ENCODE measurements at regions not wholly inside any gene's neighbourhood (a gene's known extent, or its start where the extent isn't known, plus 50 kb on each side); places are given as distances from the start of the nearest gene placed in this dataset.
A peak's percentile ranks its signal among the peaks of the same experiment; 100 is the strongest.

GRCh38 chr9:87152256-87152655 is 204.9 kb upstream of the GAS1 start:
- DNase-seq (ENCODE audit: low read depth in 2 of 2), result no peak

GRCh38 chr9:87156247-87156646 is 208.9 kb upstream of the GAS1 start:
- no peak for DNase-seq (ENCODE audit: low read depth in 2 of 2)

- no peak for DNase-seq (ENCODE audit: low read depth in 2 of 2)
These were observed 210.2 kb upstream of the GAS1 start for GRCh38 chr9:87157366-87158031.

- DNase-seq (ENCODE audit: low read depth in 2 of 2), result no peak
These were observed 211.5 kb upstream of the GAS1 start for GRCh38 chr9:87158765-87159164.

GRCh38 chr9:87160148-87161102 is 213.1 kb upstream of the GAS1 start:
- no peak for DNase-seq (ENCODE audit: low read depth in 2 of 2)

- no peak for DNase-seq (ENCODE audit: low read depth in 2 of 2)
These were observed 219.9 kb upstream of the GAS1 start for GRCh38 chr9:87167161-87167560.

- no peak for DNase-seq (ENCODE audit: low read depth in 2 of 2)
These were observed 220.3 kb upstream of the GAS1 start for GRCh38 chr9:87167582-87167981.

- no peak for DNase-seq (ENCODE audit: low read depth in 2 of 2)
These were observed 231.0 kb upstream of the GAS1 start for GRCh38 chr9:87178302-87178701.

GRCh38 chr9:87179553-87180340 is 232.4 kb upstream of the GAS1 start:
- DNase-seq (ENCODE audit: low read depth in 2 of 2), result peak; percentile 48 to 60

GRCh38 chr9:87180361-87180760 is 233.1 kb upstream of the GAS1 start:
- no peak for DNase-seq (ENCODE audit: low read depth in 2 of 2)

GRCh38 chr9:87180841-87181240 is 233.5 kb upstream of the GAS1 start:
- DNase-seq (ENCODE audit: low read depth in 2 of 2), result peak; percentile 50 to 51

- no peak for DNase-seq (ENCODE audit: low read depth in 2 of 2)
These were observed 234.4 kb upstream of the GAS1 start for GRCh38 chr9:87181670-87182069.

- DNase-seq (ENCODE audit: low read depth in 2 of 2), result peak; percentile 74 to 75
These were observed 237.8 kb upstream of the GAS1 start for GRCh38 chr9:87184956-87185642.

- no peak for DNase-seq (ENCODE audit: low read depth in 2 of 2)
These were observed 240.3 kb upstream of the GAS1 start for GRCh38 chr9:87187656-87188055.

GRCh38 chr9:87189006-87189405 is 241.7 kb upstream of the GAS1 start:
- no peak for DNase-seq (ENCODE audit: low read depth in 2 of 2)

GRCh38 chr9:87193151-87193550 is 245.8 kb upstream of the GAS1 start:
- no peak for DNase-seq (ENCODE audit: low read depth in 2 of 2)

- DNase-seq (ENCODE audit: low read depth in 2 of 2), result peak; percentile 97 to 98
These were observed 246.9 kb upstream of the GAS1 start for GRCh38 chr9:87193925-87194868.

GRCh38 chr9:87195306-87195705 is 248.0 kb upstream of the GAS1 start:
- no peak for DNase-seq (ENCODE audit: low read depth in 2 of 2)

GRCh38 chr9:87197349-87198130 is 250.2 kb upstream of the GAS1 start:
- DNase-seq (ENCODE audit: low read depth in 2 of 2), result no peak

- no peak for DNase-seq (ENCODE audit: low read depth in 2 of 2)
These were observed 251.4 kb upstream of the GAS1 start for GRCh38 chr9:87198716-87199115.

Data from fibroblast of skin of left biceps (primary cell).